Stimulated activated CD8-positive, alpha-beta memory T cell treated with anti-CD3 and anti-CD28 coated beads, Interleukin-12 subunit alpha, Interleukin-12 subunit beta, amount 100 ng/mL, for 4 hours (primary cell): ENCODE measurements at regions not wholly inside any gene's neighbourhood (a gene's known extent, or its start where the extent isn't known, plus 50 kb on each side); places are given as distances from the start of the nearest gene placed in this dataset.

ENCODE experiments used
- DNase-seq: peaks from one replicate; pipeline ENCODE4 v3.0.0-alpha.2; 2020; ENCODE audit warnings: low read depth

GRCh38 chr1:208782186-208782585, 538.0 kb upstream of the PLXNA2 start:
- DNase-seq: no peak

GRCh38 chr1:208785629-208786028, 541.4 kb upstream of the PLXNA2 start:
- DNase-seq: no peak

GRCh38 chr1:208787219-208787618, 543.0 kb upstream of the PLXNA2 start:
- DNase-seq: no peak

- no peak for DNase-seq
Measured at GRCh38 chr1:208788013-208788540, 543.9 kb upstream of the PLXNA2 start.

GRCh38 chr1:208791456-208791855, 547.3 kb upstream of the PLXNA2 start:
- DNase-seq: no peak

- DNase-seq: no peak
Measured at GRCh38 chr1:208793861-208794345, 549.7 kb upstream of the PLXNA2 start.

GRCh38 chr1:208799186-208799585, 555.0 kb upstream of the PLXNA2 start:
- no peak for DNase-seq

GRCh38 chr1:208803011-208803811, 559.0 kb upstream of the PLXNA2 start:
- DNase-seq: no peak

- no peak for DNase-seq
Measured at GRCh38 chr1:208807446-208808127, 563.4 kb upstream of the PLXNA2 start.

GRCh38 chr1:208808301-208808700, 564.1 kb upstream of the PLXNA2 start:
- DNase-seq: no peak

GRCh38 chr1:208809876-208810275, 565.7 kb upstream of the PLXNA2 start:
- no peak for DNase-seq

GRCh38 chr1:208818770-208819445, 574.7 kb upstream of the PLXNA2 start:
- DNase-seq: no peak

GRCh38 chr1:208820580-208821212, 576.5 kb upstream of the PLXNA2 start:
- DNase-seq: no peak

- no peak for DNase-seq
Measured at GRCh38 chr1:208821939-208822338, 577.8 kb upstream of the PLXNA2 start.

- no peak for DNase-seq
Measured at GRCh38 chr1:208825300-208825699, 581.1 kb upstream of the PLXNA2 start.

- no peak for DNase-seq
Measured at GRCh38 chr1:208829595-208829994, 585.4 kb upstream of the PLXNA2 start.

- DNase-seq: no peak
Measured at GRCh38 chr1:208834381-208835096, 590.4 kb upstream of the PLXNA2 start.

- no peak for DNase-seq
Measured at GRCh38 chr1:208835097-208835463, 590.9 kb upstream of the PLXNA2 start.

- no peak for DNase-seq
Measured at GRCh38 chr1:208835781-208836180, 591.6 kb upstream of the PLXNA2 start.

GRCh38 chr1:208837242-208837641, 593.1 kb upstream of the PLXNA2 start:
- no peak for DNase-seq

GRCh38 chr1:208841436-208841835, 597.3 kb upstream of the PLXNA2 start:
- no peak for DNase-seq

GRCh38 chr1:208842451-208842850, 598.3 kb upstream of the PLXNA2 start:
- no peak for DNase-seq
